ENCODE measurements at regions not wholly inside any gene's neighbourhood (a gene's known extent, or its start where the extent isn't known, plus 50 kb on each side); places are given as distances from the start of the nearest gene placed in this dataset.

GRCh38 chr12:59096246-59096645 is 175.9 kb upstream of the LRIG3 start:
- Histone ChIP-seq H3K27me3 (no peaks in the 10 kb centered on the region), H3K4me1 (ENCODE audit: insufficient read depth) (no peaks in the 10 kb centered on the region), H3K9me3 (ENCODE audit: low read depth) (no peaks in the 10 kb centered on the region), H4K20me1 (ENCODE audit: insufficient read depth, poor library complexity, severe bottlenecking) (no peaks in the 10 kb centered on the region), H2AFZ (no peak overlapping the region), H3K27ac (no peak overlapping the region), H3K4me2 (no peak overlapping the region), H3K36me3 (replicated peaks; ENCODE audit: insufficient read depth, low read depth) (no peaks in the 10 kb centered on the region), H3K9me2 (replicated peaks; ENCODE audit: insufficient read depth) (no peaks in the 10 kb centered on the region), H3K79me2 (no peaks in the 10 kb centered on the region), H3K4me3 (no peak overlapping the region)
- DNase-seq (ENCODE audit: low spot score) = no peak
- TF ChIP-seq CTCF (IDR thresholded peaks at IDR 0.05; ENCODE audit: poor library complexity) = no peak
- TF ChIP-seq EZH2 (IDR thresholded peaks at IDR 0.05; ENCODE audit: borderline replicate concordance) = no peak
- no peak for TF ChIP-seq EZH2phosphoT487 (IDR thresholded peaks at IDR 0.05; ENCODE audit: low read depth, severe bottlenecking, unreplicated experiment)

- no peaks in the 10 kb centered on the region for H4K20me1 ChIP-seq (ENCODE audit: insufficient read depth, poor library complexity, severe bottlenecking)
- DNase-seq (ENCODE audit: low spot score) = no peak
- TF ChIP-seq CTCF (IDR thresholded peaks at IDR 0.05; ENCODE audit: poor library complexity) = no peak
- no peak for TF ChIP-seq EZH2phosphoT487 (IDR thresholded peaks at IDR 0.05; ENCODE audit: low read depth, severe bottlenecking, unreplicated experiment)
- no peak for TF ChIP-seq EZH2 (IDR thresholded peaks at IDR 0.05; ENCODE audit: borderline replicate concordance)
- no peaks in the 10 kb centered on the region for H3K4me1 ChIP-seq (ENCODE audit: insufficient read depth)
- no peaks in the 10 kb centered on the region for H3K9me2 ChIP-seq (replicated peaks; ENCODE audit: insufficient read depth)
- no peak overlapping the region for H2AFZ ChIP-seq
- no peak overlapping the region for H3K27ac ChIP-seq
- no peaks in the 10 kb centered on the region for H3K27me3 ChIP-seq
- H3K4me3 ChIP-seq = no peak overlapping the region
- no peaks in the 10 kb centered on the region for H3K9me3 ChIP-seq (ENCODE audit: low read depth)
- H3K36me3 ChIP-seq (replicated peaks; ENCODE audit: insufficient read depth, low read depth) = no peaks in the 10 kb centered on the region
- 92% methylated on average over 1 of the region's 1 CpG for WGBS (ENCODE audit: low lambda C conversion rate, missing lambda C conversion rate)
- H3K4me2 ChIP-seq = no peak overlapping the region
- no peaks in the 10 kb centered on the region for H3K79me2 ChIP-seq
Observed at GRCh38 chr12:59093073-59093772, 172.9 kb upstream of the LRIG3 start.

GRCh38 chr12:59088673-59089072 is 168.4 kb upstream of the LRIG3 start:
- H2AFZ ChIP-seq = no peak overlapping the region
- no peak overlapping the region for H3K27ac ChIP-seq
- TF ChIP-seq CTCF (IDR thresholded peaks at IDR 0.05; ENCODE audit: poor library complexity) (no peak), EZH2phosphoT487 (IDR thresholded peaks at IDR 0.05; ENCODE audit: low read depth, severe bottlenecking, unreplicated experiment) (no peak), EZH2 (IDR thresholded peaks at IDR 0.05; ENCODE audit: borderline replicate concordance) (no peak)
- H3K36me3 ChIP-seq (replicated peaks; ENCODE audit: insufficient read depth, low read depth) = no peaks in the 10 kb centered on the region
- no peaks in the 10 kb centered on the region for H3K27me3 ChIP-seq
- no peak overlapping the region for H3K4me2 ChIP-seq
- H4K20me1 ChIP-seq (ENCODE audit: insufficient read depth, poor library complexity, severe bottlenecking) = no peaks in the 10 kb centered on the region
- H3K9me2 ChIP-seq (replicated peaks; ENCODE audit: insufficient read depth) = no peaks in the 10 kb centered on the region
- H3K4me1 ChIP-seq (ENCODE audit: insufficient read depth) = peaks cover 21% of the 10 kb centered on the region
- no peak overlapping the region for H3K4me3 ChIP-seq
- H3K9me3 ChIP-seq (ENCODE audit: low read depth) = no peaks in the 10 kb centered on the region
- H3K79me2 ChIP-seq = no peaks in the 10 kb centered on the region
- 72% methylated on average over 5 of the region's 5 CpGs for WGBS (ENCODE audit: low lambda C conversion rate, missing lambda C conversion rate)
- DNase-seq (ENCODE audit: low spot score) = no peak

All from hepatocyte (in vitro differentiated cells).